Panc1 (cell line): ENCODE measurements at regions not wholly inside any gene's neighbourhood (a gene's known extent, or its start where the extent isn't known, plus 50 kb on each side); places are given as distances from the start of the nearest gene placed in this dataset.

ENCODE experiments used
- ATAC-seq: fragments of 200-7000 bp; cut with Tn5 transposase; 2 replicates; pipeline ENCODE4 v1.9.1; 2020; ENCODE audit warnings: mild to moderate bottlenecking, moderate library complexity
- BruUV-seq: library from RNA; stranded (reverse); fragments of 400-500 nt; replicated peaks from 2 replicates; lab custom pipeline; 2021; lab: Mats Ljungman, UMichigan
- CTCF ChIA-PET: fragments of 300-600 bp; sonication (Branson Sonifier 250); formaldehyde crosslinking; loops from one replicate; lab custom pipeline; 2022; ENCODE audit warnings: antibody characterized with exemption; lab: Charles Lee
- POLR2A ChIA-PET: fragments of 300-600 bp; sonication (Branson Sonifier 250); formaldehyde crosslinking; loops from one replicate; lab custom pipeline; 2022; ENCODE audit warnings: antibody characterized with exemption; lab: Charles Lee
- DNase-seq: peaks from one replicate; pipeline ENCODE4 v3.0.0-alpha.2; 2010; ENCODE audit warnings: low read depth, low spot score
- H3K27ac ChIP-seq: 2 replicates; pipeline ENCODE4 v1.5.1; 2011; ENCODE audit warnings: mild to moderate bottlenecking, low read length, inconsistent platforms
- H3K27me3 ChIP-seq: fragments of 200-500 bp; sonication (Bioruptor generic); 2 replicates; pipeline ENCODE4 v1.6.0; 2014; ENCODE audit warnings: low read length, inconsistent platforms; ENCODE audit not compliant: control insufficient read depth, insufficient read depth
- H3K36me3 ChIP-seq: fragments of 200-500 bp; sonication (Bioruptor generic); 2 replicates; pipeline ENCODE4 v1.5.1; 2014; ENCODE audit warnings: inconsistent platforms, mild to moderate bottlenecking, low read length, moderate library complexity; ENCODE audit not compliant: control insufficient read depth, insufficient read depth
- H3K4me1 ChIP-seq: 2 replicates; pipeline ENCODE4 v1.5.1; 2011; ENCODE audit warnings: inconsistent platforms, mild to moderate bottlenecking, low read length, moderate library complexity; ENCODE audit not compliant: control insufficient read depth, insufficient read depth
- H3K4me3 ChIP-seq, 2 experiments: 2 replicates each; pipeline ENCODE4 v1.5.1; 2011 to 2012; ENCODE audit warnings: low read depth in 2 of 2, low read length in 2 of 2, mild to moderate bottlenecking in 2 of 2, inconsistent platforms in 1 of 2, moderate library complexity in 1 of 2
- H3K9me3 ChIP-seq: fragments of 200-500 bp; sonication (Bioruptor generic); 2 replicates; pipeline ENCODE4 v1.5.1; 2014; ENCODE audit warnings: low read depth, mild to moderate bottlenecking, inconsistent platforms, low read length, moderate library complexity; ENCODE audit not compliant: control insufficient read depth, insufficient read depth
- CTCF ChIP-seq: fragments of 450-650 bp; IDR thresholded peaks from 2 replicates; pipeline ENCODE4 v1.5.1; 2017; ENCODE audit warnings: mild to moderate bottlenecking
- POLR2AphosphoS5 ChIP-seq: IDR thresholded peaks from 2 replicates; pipeline ENCODE4 v1.6.1; 2012; ENCODE audit warnings: mild to moderate bottlenecking, low read depth, low read length, moderate library complexity
- SIN3A ChIP-seq: IDR thresholded peaks from 2 replicates; pipeline ENCODE4 v1.6.1; 2012; ENCODE audit warnings: low read depth, mild to moderate bottlenecking, low read length, moderate library complexity, borderline replicate concordance; ENCODE audit not compliant: insufficient read depth
- TCF7L2 ChIP-seq: IDR thresholded peaks from 2 replicates; pipeline ENCODE4 v1.6.1; 2011; ENCODE audit warnings: mild to moderate bottlenecking, low read depth, low read length, inconsistent platforms
- in situ Hi-C: cut with HindIII; loops from 2 replicates; pipeline ENCODE4 v1.10.0; 2016; ENCODE audit warnings: low sequenced_read_pairs, low pct_unique_long_range_greater_than_20kb
- intact Hi-C: fragments of 100-400 bp; cut with micrococcal nuclease; formaldehyde crosslinking; loops from one replicate; pipeline ENCODE4 v1.10.0; 2022; ENCODE audit not compliant: unreplicated experiment
- TF ChIP-seq, protein P1 (sequence below), 2 experiments: IDR thresholded peaks; 2 replicates each; pipeline ENCODE4 v1.6.1; 2011 to 2012; ENCODE audit warnings: low read depth in 2 of 2, control low read depth in 1 of 2, low read length in 1 of 2, mild to moderate bottlenecking in 1 of 2, moderate library complexity in 1 of 2; ENCODE audit not compliant: insufficient read depth in 1 of 2

DNA sequence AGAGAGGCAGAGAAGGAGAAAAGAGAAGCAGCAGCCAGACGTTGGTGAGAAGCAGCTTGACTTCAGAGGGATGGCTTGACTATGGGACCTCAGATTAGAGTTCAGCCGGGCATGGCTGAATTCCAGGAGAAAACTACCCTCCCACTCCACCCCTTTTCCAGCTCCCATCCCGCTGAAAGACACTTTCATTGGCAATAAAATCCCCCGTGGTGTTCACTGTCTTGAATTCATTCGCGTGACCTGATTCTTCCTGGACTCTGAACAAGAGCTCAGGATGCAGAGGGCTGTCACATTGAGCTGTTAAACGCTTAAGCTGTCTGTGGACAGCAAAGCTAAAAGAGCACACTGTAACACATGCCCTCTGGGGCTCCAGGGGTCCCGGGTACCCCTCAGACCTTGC lies 1575.3 kb upstream of the AGA start:
- no peak overlapping the region for H3K4me3 ChIP-seq
- H3K27me3 ChIP-seq: no peaks in the 10 kb centered on the region
- POLR2A ChIA-PET: no interaction called here
- DNase-seq (no peak), ATAC-seq (no peak)
- CTCF ChIA-PET: no interaction called here
- no TSS peak for BruUV-seq
- in situ Hi-C loops: no loop called here
- H3K36me3 ChIP-seq: no peaks in the 10 kb centered on the region
- H3K27ac ChIP-seq: no peak overlapping the region
- no peak for TF ChIP-seq TCF7L2
- no peak for TF ChIP-seq SIN3A
- H3K9me3 ChIP-seq: no peaks in the 10 kb centered on the region
- H3K4me1 ChIP-seq: no peaks in the 10 kb centered on the region
- intact Hi-C loops: no loop called here

DNA sequence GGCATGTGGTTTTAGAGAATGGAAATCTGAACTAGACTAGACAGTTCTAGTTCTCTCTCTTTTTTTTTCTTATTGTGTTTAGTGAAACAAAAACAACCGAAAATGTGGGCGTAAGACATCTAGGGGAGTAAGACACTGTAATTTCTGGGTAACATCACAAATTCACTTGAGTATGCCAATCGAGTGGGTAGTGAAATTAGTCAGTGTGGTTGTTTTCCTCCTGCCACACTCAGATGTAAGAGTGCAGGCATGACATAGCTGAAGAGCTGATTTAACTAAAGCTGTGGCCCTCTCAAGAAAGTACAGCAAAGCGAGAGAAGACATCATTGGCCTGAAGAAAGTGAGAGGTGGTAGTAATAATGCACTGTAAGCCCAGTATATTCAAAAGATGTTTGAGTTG lies 1585.3 kb upstream of the AGA start:
- Histone ChIP-seq H3K27ac (no peak overlapping the region), H3K36me3 (no peaks in the 10 kb centered on the region), H3K4me1 (no peaks in the 10 kb centered on the region), H3K27me3 (no peaks in the 10 kb centered on the region), H3K4me3 (no peak overlapping the region), H3K9me3 (no peaks in the 10 kb centered on the region)
- ChIA-PET POLR2A (no interaction called here), CTCF (no interaction called here)
- in situ Hi-C loops: no loop called here
- BruUV-seq: no TSS peak
- ATAC-seq (no peak), DNase-seq (no peak)
- intact Hi-C loops: no loop called here
- TF ChIP-seq CTCF (no peak), POLR2AphosphoS5 (no peak), SIN3A (no peak), TCF7L2 (no peak)
- TF ChIP-seq, protein P1, sequence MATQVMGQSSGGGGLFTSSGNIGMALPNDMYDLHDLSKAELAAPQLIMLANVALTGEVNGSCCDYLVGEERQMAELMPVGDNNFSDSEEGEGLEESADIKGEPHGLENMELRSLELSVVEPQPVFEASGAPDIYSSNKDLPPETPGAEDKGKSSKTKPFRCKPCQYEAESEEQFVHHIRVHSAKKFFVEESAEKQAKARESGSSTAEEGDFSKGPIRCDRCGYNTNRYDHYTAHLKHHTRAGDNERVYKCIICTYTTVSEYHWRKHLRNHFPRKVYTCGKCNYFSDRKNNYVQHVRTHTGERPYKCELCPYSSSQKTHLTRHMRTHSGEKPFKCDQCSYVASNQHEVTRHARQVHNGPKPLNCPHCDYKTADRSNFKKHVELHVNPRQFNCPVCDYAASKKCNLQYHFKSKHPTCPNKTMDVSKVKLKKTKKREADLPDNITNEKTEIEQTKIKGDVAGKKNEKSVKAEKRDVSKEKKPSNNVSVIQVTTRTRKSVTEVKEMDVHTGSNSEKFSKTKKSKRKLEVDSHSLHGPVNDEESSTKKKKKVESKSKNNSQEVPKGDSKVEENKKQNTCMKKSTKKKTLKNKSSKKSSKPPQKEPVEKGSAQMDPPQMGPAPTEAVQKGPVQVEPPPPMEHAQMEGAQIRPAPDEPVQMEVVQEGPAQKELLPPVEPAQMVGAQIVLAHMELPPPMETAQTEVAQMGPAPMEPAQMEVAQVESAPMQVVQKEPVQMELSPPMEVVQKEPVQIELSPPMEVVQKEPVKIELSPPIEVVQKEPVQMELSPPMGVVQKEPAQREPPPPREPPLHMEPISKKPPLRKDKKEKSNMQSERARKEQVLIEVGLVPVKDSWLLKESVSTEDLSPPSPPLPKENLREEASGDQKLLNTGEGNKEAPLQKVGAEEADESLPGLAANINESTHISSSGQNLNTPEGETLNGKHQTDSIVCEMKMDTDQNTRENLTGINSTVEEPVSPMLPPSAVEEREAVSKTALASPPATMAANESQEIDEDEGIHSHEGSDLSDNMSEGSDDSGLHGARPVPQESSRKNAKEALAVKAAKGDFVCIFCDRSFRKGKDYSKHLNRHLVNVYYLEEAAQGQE (IDR thresholded peaks at IDR 0.05; ENCODE audit: insufficient read depth in 1 of 2, low read depth in 2 of 2, low read length in 1 of 2): no peak

- TF ChIP-seq CTCF (no peak), POLR2AphosphoS5 (no peak), TCF7L2 (no peak), SIN3A (no peak)
- TF ChIP-seq, protein P1 (IDR thresholded peaks at IDR 0.05; ENCODE audit: insufficient read depth in 1 of 2, low read depth in 2 of 2, low read length in 1 of 2): no peak
- no peaks in the 10 kb centered on the region for H3K4me1 ChIP-seq
- CTCF ChIA-PET: no interaction called here
- BruUV-seq: no TSS peak
- ATAC-seq: no peak
- in situ Hi-C loops: no loop called here
- H3K27me3 ChIP-seq: no peaks in the 10 kb centered on the region
- H3K4me3 ChIP-seq: no peak overlapping the region
- DNase-seq: no peak
- no peaks in the 10 kb centered on the region for H3K9me3 ChIP-seq
- no peaks in the 10 kb centered on the region for H3K36me3 ChIP-seq
- H3K27ac ChIP-seq: no peak overlapping the region
- POLR2A ChIA-PET: no interaction called here
- intact Hi-C loops: no loop called here
These were observed 1586.1 kb upstream of the AGA start for GRCh38 chr4:179028321-179028720.
